Transverse colon (tissue), 3 donors: ENCODE measurements at regions not wholly inside any gene's neighbourhood (a gene's known extent, or its start where the extent isn't known, plus 50 kb on each side); places are given as distances from the start of the nearest gene placed in this dataset.

Experiments used
- CTCF ChIP-seq, 5 experiments: fragments of 200-600 bp in 3 of 5; fragments of 450-650 bp in 2 of 5; sonication (generic) in 3 of 5; IDR thresholded peaks; 1 replicate in 2 of 5; 2 replicates in 3 of 5; pipeline ENCODE4 v1.5.1; 2016 to 2017; ENCODE audit warnings: antibody characterized with exemption in 5 of 5, inconsistent platforms in 3 of 5, mild to moderate bottlenecking in 2 of 5, moderate library complexity in 1 of 5
- EP300 ChIP-seq: sonication (generic); formaldehyde crosslinking; IDR thresholded peaks from one replicate; pipeline ENCODE4 v1.6.1; 2017; ENCODE audit warnings: antibody characterized with exemption, low read depth
- POLR2A ChIP-seq: fragments of 450-650 bp; IDR thresholded peaks from one replicate; pipeline ENCODE4 v1.6.1; 2016; ENCODE audit warnings: antibody characterized with exemption, mild to moderate bottlenecking, moderate library complexity

- no peak for TF ChIP-seq CTCF (IDR thresholded peaks at IDR 0.05)
- TF ChIP-seq POLR2A = no peak
- no peak for TF ChIP-seq EP300
These were observed 435.0 kb downstream of the MAGEE1 start for GRCh38 chrX:76862509-76862908.
